NCI-H345 (cell line): ENCODE measurements at regions not wholly inside any gene's neighbourhood (a gene's known extent, or its start where the extent isn't known, plus 50 kb on each side); places are given as distances from the start of the nearest gene placed in this dataset.

Source experiments
- DNase-seq: peaks from one replicate; lab custom pipeline; 2025; lab: John Stamatoyannopoulos, UW

GRCh38 chr14:38310420-38310995 is 54.6 kb upstream of the CLEC14A start:
- no peak for DNase-seq

DNA sequence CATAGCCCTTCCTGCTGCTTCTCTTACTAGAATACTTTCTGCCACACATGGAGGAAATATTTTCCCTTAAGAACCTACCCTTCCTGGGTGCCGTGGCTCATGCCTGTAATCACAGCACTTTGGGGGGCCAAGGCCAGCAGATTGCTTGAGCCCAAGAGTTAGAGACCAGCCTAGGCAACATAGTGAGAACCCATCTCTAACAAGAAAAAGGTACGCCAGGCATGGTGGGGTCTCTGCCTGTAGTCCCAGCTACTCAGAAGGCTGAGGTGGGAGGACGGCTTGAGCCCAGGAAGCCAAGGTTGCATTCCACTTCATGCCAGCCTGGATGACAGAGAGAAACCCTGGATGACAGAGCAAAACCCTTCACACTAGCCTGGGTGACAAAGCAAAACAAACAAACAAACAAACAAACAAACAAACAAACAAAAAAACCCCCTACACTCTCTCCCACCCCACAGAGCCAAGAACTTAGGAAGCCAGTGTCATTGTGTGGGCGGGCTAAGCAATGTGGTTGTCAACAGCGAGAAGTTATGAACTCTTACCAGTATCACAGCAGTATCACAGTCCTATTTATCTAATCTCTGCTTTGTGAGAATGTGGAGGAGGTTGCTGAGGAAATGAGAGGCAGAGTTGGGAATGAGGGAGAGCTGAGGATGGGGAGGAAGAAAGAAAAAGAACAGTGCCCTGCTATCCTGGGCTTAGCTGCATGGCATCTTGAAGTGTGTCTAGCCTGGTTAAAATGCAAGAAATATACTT is 53.8 kb upstream of the CLEC14A start:
- DNase-seq = no peak
